Inflammatory macrophage treated with lipopolysaccharide for 4 hours (primary cell): ENCODE measurements at regions not wholly inside any gene's neighbourhood (a gene's known extent, or its start where the extent isn't known, plus 50 kb on each side); places are given as distances from the start of the nearest gene placed in this dataset.
"Not testable (repeated sequence)": the region's sequence is repeated elsewhere in the genome, so short reads cannot be mapped to it uniquely, and the experiment has no call there.

ENCODE experiments used
- DNase-seq: peaks from one replicate; pipeline ENCODE4 v3.0.0-alpha.2; 2020

DNA sequence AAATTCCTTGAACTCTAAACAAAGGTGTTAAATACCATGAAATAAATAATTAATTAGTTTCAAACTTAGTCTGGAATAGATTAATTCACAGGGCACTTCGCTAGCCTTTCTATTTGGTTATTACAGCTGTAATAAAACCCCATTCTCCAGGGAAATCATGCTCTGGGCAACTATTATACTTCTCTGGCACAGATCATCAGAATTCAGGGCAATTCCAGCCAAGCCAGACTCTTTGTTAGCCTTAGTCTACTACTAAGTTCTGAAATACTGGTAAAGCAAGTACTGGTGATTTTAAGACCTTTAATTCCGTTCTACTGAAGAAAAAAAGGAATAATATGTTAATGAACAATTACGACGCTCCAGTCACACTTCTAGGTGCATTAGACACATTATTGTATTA lies 123.4 kb upstream of the PDE1A start:
- no peak for DNase-seq

DNA sequence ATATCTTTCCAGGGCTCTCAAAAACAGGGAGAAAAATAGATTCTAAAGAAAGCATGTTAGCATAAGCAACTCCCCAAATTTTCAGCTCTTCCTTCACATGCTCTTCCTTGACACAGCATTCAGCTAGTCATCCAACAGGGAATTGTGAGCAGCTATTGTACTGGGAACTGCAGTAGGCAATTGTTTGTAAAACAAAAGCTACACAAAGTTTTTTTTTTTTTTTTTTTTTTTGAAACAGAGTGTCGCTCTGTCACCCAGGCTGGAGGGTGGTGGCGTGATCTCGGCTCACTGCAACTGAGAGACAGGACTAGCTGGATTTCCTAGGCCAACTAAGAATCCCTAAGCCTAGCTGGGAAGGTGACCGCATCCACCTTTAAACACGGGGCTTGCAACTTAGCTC lies 125.4 kb upstream of the PDE1A start:
- not testable (repeated sequence) for DNase-seq

DNA sequence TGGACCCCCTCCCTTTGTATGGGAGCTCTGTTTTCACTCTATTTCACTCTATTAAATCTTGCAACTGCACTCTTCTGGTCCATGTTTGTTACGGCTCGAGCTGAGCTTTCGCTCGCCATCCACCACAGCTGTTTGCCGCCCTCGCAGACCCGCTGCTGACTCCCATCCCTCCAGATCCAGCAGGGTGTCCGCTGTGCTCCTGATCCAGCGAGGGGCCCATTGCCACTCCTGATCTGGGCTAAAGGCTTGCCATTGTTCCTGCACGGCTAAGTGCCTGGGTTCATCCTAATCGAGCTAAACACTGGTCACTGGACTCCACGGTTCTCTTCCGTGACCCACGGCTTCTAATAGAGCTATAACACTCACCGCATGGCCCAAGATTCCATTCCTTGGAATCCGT lies 125.9 kb upstream of the PDE1A start:
- not testable (repeated sequence) for DNase-seq

DNA sequence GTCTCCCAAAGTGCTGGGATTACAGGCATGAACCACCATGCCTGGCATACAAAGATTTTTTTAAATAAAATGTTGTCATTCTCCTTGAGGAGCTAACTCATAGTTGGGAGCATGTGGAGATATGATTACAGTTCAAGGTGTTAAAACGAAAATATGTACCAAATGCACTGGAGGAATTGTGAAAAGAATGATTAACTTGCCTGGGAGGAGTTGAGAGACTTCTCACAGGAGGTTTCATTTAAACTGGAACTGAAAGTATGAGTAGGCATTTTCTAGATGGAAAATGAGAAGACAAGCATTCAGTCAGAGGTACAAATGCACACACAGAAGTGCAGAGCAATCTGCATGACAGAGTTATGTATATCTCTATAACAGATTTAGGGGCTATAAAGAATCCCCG lies 126.6 kb upstream of the PDE1A start:
- peak; percentile 72 for DNase-seq

DNA sequence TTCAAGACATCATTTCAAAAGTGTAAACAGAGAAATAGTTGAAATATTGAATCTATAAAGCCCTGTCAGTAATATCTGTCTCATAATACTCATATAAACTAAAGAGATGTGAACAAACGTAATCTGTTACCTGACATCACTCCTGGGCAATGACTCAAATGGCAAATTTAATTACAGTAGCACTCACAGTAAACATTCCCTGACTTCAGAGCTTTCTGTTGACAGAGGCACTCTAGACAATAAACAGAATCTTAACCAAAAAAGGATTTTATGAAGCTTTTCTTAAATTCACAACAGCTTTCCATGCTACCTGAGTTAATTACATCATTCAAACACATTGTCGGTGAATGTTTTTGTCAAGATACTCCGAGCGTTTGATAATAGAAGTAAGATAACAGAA lies 128.1 kb upstream of the PDE1A start:
- no peak for DNase-seq

DNA sequence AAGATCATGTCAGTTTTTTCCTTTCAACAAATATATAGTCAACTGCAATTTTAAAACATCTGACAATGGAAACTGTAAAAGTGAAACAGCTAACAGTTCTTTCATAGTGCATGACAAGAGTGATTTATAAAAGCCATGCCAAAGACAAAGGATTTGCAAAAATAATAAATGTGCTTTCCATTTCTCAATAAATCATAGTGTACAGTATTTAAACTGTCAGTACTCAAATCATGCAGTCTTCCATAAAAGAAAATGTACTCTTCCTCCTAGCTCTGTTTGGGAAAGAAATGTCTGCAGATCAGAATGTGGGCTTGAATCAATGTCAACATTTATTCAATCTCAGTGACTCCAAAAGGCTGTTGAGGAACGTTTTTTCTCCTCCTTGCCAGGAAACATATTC lies 131.7 kb upstream of the PDE1A start:
- DNase-seq, result no peak

- no peak for DNase-seq
Measured at GRCh38 chr2:182559623-182560022, 132.8 kb upstream of the PDE1A start.

DNA sequence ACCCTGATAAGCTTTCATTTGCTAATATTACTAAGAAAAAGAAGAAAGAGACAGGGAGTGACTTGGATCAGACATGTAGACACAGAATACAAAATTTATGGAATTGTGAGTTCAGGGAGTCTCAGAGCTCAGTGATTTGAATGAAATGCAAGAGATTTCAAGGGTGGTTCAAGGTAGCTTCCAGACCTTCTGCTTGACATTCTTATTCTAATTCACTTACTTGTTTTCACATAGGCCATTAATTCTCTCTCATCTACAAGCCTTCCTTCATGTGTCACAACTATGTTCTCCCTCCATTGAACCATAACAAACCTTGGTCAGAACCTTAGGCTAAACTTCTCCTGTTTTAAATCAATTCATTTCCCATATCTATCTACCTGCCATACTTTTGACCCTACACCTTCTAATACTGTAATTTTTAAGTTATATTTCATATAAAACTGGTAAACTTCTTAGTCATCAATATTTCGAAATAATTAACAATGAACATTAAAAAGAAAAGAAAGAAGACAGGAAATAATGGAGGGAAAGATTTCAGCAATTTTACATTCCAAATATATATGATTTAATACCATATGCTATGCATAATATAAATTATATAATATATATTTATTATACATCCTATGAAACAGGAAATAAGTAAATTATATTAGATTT lies 139.2 kb upstream of the PDE1A start:
- DNase-seq, result no peak

GRCh38 chr2:182573553-182573952 lies 142.5 kb upstream of the DNAJC10 start:
- DNase-seq, result no peak

DNA sequence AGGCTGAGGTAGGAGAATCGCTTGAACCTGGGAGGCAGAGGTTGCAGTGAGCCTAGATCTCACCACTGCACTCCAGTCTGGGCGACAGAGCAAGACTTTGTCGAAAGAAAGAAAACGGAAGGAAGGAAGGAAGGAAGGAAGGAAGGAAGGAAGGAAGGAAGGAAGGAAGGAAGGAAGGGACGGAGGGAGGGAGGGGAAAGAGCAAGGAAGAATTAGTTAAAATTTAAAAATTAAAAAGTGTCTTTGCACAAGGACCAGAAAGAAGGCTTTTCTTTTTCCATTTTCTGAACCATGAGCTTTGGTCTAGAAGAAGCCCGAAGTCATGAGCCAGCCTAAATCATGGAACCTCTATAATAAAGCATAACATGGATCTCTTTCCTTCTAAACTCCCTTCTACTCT lies 138.2 kb upstream of the DNAJC10 start:
- DNase-seq, result no peak

GRCh38 chr2:182581196-182581935 lies 134.7 kb upstream of the DNAJC10 start:
- no peak for DNase-seq

- no peak for DNase-seq
Measured at GRCh38 chr2:182584462-182584861, 131.6 kb upstream of the DNAJC10 start.

DNA sequence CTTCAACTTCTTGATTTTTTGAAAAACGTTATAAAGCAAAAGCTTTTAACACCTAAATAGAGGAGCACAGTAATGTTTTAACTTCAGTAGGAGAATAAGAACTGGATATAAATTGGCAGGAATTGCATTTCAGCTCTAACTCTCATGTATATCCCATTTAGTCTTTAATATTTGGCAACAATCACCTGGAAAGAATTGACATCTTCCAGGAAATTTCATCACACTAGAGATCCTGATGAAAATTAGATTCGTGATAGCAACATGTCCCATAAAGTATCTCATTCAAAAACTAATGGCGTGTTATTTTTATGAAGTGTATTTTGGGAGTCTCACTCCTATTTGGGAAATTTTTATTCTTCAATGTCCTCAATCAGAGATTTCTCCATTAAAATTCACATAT lies 131.1 kb upstream of the DNAJC10 start:
- no peak for DNase-seq

DNA sequence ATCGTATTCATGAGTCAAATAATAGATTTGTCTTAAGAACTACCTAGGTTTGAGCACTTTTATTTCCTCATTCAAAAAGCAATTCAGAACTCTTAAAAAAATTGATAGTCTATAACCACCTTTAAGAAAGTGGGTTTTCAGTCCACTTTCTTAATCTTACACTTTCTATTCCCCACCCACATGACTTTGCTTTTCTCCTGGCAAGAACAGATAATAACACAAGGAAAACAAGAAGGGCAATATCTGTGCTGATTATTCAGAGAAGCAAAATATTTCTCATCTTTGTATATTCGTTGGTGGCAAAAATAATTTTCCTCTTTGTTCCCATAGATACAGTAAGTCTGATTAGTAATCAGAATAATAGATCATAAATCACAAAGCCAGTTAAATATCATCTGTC lies 130.6 kb upstream of the DNAJC10 start:
- DNase-seq, result no peak

- no peak for DNase-seq
Measured at GRCh38 chr2:182586426-182586825, 129.6 kb upstream of the DNAJC10 start.

DNA sequence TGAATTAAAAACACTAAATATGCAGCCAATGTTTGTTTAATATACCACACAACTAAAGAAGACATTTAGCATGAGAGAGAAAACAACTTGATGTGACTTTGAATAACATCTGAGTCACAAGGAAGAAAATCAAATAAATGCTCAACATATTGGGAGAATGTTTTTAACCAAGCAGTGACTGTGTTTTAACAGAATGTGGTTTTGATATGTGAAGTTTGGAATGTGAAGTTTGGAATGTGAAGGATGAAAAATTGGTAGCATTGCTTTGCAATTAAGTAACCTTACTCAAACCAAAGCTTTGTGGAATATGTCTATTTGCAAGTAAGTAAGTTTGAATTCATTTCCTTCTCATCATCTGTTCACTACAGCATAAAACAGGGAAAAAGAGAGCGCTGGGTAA lies 128.2 kb upstream of the DNAJC10 start:
- DNase-seq, result no peak

GRCh38 chr2:182589121-182589520 lies 126.9 kb upstream of the DNAJC10 start:
- no peak for DNase-seq

DNA sequence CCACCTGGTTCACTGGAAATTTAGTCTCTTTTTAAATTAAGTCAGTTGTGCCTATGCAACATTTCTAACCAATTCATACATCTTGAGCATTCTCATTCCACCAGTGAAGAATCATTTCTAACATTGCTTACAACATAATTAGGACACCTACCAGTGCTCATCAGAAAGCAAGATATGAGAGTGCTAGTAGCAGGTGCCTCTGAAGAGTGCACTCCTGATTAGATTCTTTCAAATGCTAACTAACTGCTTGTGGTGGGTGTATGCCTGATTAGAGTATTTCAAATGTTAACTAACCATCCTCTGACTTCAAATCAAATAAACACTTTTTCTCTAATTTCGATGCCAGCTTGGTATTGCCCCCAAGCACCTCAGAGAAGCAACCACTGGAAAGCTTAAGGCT lies 124.3 kb upstream of the DNAJC10 start:
- DNase-seq, result no peak

- DNase-seq, result no peak
Measured at GRCh38 chr2:182592691-182593393, 123.2 kb upstream of the DNAJC10 start.

GRCh38 chr2:182593394-182593975 lies 122.6 kb upstream of the DNAJC10 start:
- no peak for DNase-seq

- no peak for DNase-seq
Measured at GRCh38 chr2:182594286-182594685, 121.8 kb upstream of the DNAJC10 start.

GRCh38 chr2:182595650-182596049 lies 120.4 kb upstream of the DNAJC10 start:
- no peak for DNase-seq

DNA sequence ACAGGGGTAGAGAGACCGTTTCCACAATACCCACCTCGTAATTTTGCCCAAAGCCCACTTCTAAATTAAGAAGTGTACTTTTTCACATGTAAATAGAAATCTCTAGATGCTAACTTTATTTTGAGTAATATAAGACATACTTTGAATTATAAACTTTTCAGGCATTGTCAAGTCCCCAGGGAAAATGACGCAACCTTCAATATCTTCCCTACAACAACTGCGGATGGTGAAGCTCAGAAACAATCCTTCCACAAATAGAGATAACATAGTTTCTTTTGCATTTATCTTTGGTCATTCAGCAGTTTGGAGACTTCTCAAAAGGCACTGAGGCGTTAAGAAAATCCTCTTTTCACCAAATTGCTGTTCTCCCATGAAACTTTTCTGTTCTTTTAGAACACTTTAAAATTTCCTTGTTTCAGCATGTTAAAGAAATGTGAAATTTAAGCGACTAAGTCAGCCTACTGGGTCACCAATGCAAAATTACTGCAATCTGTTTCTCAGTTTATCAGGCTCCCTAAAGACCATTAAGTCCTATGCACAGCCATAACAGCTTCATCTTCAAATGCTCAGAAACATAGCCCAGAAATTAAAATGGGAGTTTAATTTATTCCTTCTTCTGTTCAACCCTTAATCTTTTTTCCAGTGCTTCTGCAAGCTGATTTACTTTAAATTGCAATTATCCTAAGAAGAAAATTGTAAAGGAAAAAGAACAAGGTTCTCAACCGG lies 118.3 kb upstream of the DNAJC10 start:
- DNase-seq, result no peak
